ENCODE measurements at regions not wholly inside any gene's neighbourhood (a gene's known extent, or its start where the extent isn't known, plus 50 kb on each side); places are given as distances from the start of the nearest gene placed in this dataset.
"Not testable (repeated sequence)": the region's sequence is repeated elsewhere in the genome, so short reads cannot be mapped to it uniquely, and the experiment has no call there.

GRCh38 chr9:79049371-79049770, 522.4 kb upstream of the TLE4 start:
- DNase-seq (ENCODE audit: low spot score in 2 of 2) = no peak
- Mint-ChIP-seq H3K4me3 (no peak overlapping the region), H3K36me3 (ENCODE audit: insufficient read depth) (peaks cover 2% of the 10 kb centered on the region), H3K9me3 (peaks cover 6% of the 10 kb centered on the region), H3K27ac (ENCODE audit: low read depth) (no peak overlapping the region), H3K4me1 (no peaks in the 10 kb centered on the region), H3K27me3 (no peaks in the 10 kb centered on the region)
- ATAC-seq (replicated peaks; ENCODE audit: extremely low read depth, poor library complexity, severe bottlenecking) = no peak

GRCh38 chr9:79053598-79053997, 518.2 kb upstream of the TLE4 start:
- H3K27me3 Mint-ChIP-seq = no peaks in the 10 kb centered on the region
- DNase-seq (ENCODE audit: low spot score in 2 of 2) (no peak), ATAC-seq (replicated peaks; ENCODE audit: extremely low read depth, poor library complexity, severe bottlenecking) (no peak)
- peaks cover 2% of the 10 kb centered on the region for H3K36me3 Mint-ChIP-seq (ENCODE audit: insufficient read depth)
- no peak overlapping the region for H3K4me3 Mint-ChIP-seq
- H3K9me3 Mint-ChIP-seq = peaks cover 6% of the 10 kb centered on the region
- no peak overlapping the region for H3K27ac Mint-ChIP-seq (ENCODE audit: low read depth)
- H3K4me1 Mint-ChIP-seq = no peaks in the 10 kb centered on the region

DNA sequence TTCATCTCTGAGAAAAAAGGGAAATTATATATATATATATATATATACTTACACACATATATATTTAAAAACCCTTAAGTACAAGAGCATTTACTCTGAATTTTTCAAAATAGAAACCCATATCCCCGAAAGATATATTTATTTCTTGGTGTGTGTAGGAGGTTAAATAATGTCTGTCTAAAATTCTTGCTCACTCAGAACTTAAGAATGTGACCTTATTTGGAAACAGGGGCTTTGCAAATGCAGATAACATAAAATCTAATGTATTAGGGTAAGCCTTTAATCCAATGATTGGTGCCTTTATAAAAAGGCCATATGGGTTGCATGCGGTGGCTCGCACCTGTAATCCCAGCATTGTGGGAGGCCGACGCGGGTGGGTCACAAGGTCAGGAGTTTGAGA, 517.3 kb upstream of the TLE4 start:
- no peaks in the 10 kb centered on the region for H3K27me3 Mint-ChIP-seq
- H3K4me3 Mint-ChIP-seq = no peak overlapping the region
- no peak overlapping the region for H3K27ac Mint-ChIP-seq (ENCODE audit: low read depth)
- DNase-seq (ENCODE audit: low spot score in 2 of 2) (no peak), ATAC-seq (replicated peaks; ENCODE audit: extremely low read depth, poor library complexity, severe bottlenecking) (no peak)
- peaks cover 6% of the 10 kb centered on the region for H3K9me3 Mint-ChIP-seq
- peaks cover 2% of the 10 kb centered on the region for H3K36me3 Mint-ChIP-seq (ENCODE audit: insufficient read depth)
- H3K4me1 Mint-ChIP-seq = no peaks in the 10 kb centered on the region

DNA sequence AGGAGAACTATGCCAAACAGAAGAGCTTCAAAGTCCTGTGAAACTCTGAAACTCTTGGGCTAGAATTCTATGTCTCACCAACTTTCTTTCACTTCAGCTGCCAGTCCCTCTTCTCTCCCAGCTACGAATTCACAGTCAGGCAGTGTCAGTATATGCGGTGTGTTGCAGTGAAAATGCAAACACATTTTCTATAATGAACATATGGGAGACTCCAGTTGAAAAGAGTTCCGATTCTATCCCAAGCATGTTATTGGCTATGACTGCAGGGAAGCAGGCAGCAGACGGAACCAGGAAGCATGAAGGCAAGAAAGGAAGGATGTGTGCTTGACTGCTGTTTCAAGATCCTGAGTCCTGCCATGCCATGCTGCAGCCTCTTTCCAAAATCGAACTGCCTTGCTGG, 515.7 kb upstream of the TLE4 start:
- H3K36me3 Mint-ChIP-seq (ENCODE audit: insufficient read depth) = peaks cover 2% of the 10 kb centered on the region
- H3K27me3 Mint-ChIP-seq = no peaks in the 10 kb centered on the region
- no peaks in the 10 kb centered on the region for H3K4me1 Mint-ChIP-seq
- no peak overlapping the region for H3K4me3 Mint-ChIP-seq
- ATAC-seq (replicated peaks; ENCODE audit: extremely low read depth, poor library complexity, severe bottlenecking) = no peak
- no peak overlapping the region for H3K27ac Mint-ChIP-seq (ENCODE audit: low read depth)
- DNase-seq (ENCODE audit: low spot score in 2 of 2) = no peak
- H3K9me3 Mint-ChIP-seq = peaks cover 15% of the 10 kb centered on the region

DNA sequence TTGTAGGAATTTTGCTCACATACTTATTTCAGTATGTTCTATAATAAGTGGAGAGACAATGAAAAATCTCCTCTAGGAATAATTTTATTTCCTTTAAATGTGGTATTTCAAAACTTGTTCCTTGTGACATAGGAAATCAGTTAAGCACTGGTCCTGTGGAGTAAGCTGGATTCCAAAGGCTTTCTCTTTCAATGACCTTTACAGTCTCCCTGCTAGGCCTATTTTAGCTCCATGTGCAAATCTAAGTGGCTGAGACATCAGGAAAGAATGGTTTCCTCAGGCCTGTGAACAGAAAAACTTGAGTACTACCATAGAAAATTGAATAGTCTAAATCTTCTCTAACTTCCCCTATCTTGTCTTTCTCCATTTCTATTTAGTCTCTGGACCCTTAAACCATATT, 514.2 kb upstream of the TLE4 start:
- H3K27me3 Mint-ChIP-seq = no peaks in the 10 kb centered on the region
- H3K36me3 Mint-ChIP-seq (ENCODE audit: insufficient read depth) = no peaks in the 10 kb centered on the region
- no peak for ATAC-seq (replicated peaks; ENCODE audit: extremely low read depth, poor library complexity, severe bottlenecking)
- no peak overlapping the region for H3K27ac Mint-ChIP-seq (ENCODE audit: low read depth)
- peaks cover 20% of the 10 kb centered on the region for H3K9me3 Mint-ChIP-seq
- no peak for DNase-seq (ENCODE audit: low spot score in 2 of 2)
- no peak overlapping the region for H3K4me3 Mint-ChIP-seq
- H3K4me1 Mint-ChIP-seq = no peaks in the 10 kb centered on the region

DNA sequence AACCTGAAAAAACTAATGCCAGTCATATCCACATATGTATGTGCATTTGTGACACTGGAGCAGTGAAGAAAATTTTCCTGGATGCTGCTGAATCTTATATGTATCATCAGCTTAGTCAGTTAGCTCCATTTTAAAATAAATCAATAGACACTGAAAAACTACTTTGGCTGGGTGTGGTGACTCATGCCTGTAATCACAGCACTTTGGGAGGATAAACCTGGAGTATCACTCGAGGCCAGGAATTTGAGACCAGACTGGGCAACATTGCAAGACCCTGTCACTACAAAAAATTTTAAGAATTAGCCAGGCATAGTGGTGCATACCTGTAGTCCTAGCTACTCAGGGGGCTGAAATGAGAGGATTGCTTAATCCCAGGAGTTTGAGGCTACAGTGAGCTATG, 511.0 kb upstream of the TLE4 start:
- Mint-ChIP-seq H3K27ac (ENCODE audit: low read depth) (no peak overlapping the region), H3K4me1 (no peaks in the 10 kb centered on the region), H3K4me3 (no peak overlapping the region), H3K27me3 (no peaks in the 10 kb centered on the region), H3K36me3 (ENCODE audit: insufficient read depth) (no peaks in the 10 kb centered on the region), H3K9me3 (peaks cover 25% of the 10 kb centered on the region)
- ATAC-seq (replicated peaks; ENCODE audit: extremely low read depth, poor library complexity, severe bottlenecking) (no peak), DNase-seq (ENCODE audit: low spot score in 2 of 2) (no peak)

GRCh38 chr9:79061752-79062616, 509.8 kb upstream of the TLE4 start:
- no peak for ATAC-seq (replicated peaks; ENCODE audit: extremely low read depth, poor library complexity, severe bottlenecking)
- Mint-ChIP-seq H3K9me3 (peaks cover 25% of the 10 kb centered on the region), H3K36me3 (ENCODE audit: insufficient read depth) (no peaks in the 10 kb centered on the region), H3K4me3 (no peak overlapping the region), H3K4me1 (no peaks in the 10 kb centered on the region), H3K27me3 (no peaks in the 10 kb centered on the region), H3K27ac (ENCODE audit: low read depth) (no peak overlapping the region)
- no peak for DNase-seq (ENCODE audit: low spot score in 2 of 2)

DNA sequence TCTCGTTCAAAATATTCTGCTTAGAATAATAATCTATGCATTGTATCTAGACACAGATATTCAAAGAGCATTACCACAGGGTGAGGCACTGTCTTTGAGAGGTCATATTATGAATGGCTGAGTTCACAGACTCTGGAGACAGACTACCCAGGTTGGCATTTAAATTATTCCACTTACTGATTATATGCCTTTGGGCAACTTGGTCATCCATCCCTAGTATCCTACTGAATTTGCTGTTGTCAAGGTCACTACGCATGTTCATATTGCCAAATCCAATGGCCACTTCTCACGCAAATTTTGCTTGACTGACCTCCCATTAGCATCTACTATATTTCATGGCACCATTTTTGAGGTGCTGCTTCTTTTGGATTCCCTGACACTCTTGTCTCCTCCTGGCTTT, 498.6 kb upstream of the TLE4 start:
- H3K27ac Mint-ChIP-seq (ENCODE audit: low read depth) = no peak overlapping the region
- H3K9me3 Mint-ChIP-seq = peaks cover 16% of the 10 kb centered on the region
- H3K36me3 Mint-ChIP-seq (ENCODE audit: insufficient read depth) = no peaks in the 10 kb centered on the region
- no peak for DNase-seq (ENCODE audit: low spot score in 2 of 2)
- no peak overlapping the region for H3K4me3 Mint-ChIP-seq
- no peaks in the 10 kb centered on the region for H3K27me3 Mint-ChIP-seq
- H3K4me1 Mint-ChIP-seq = no peaks in the 10 kb centered on the region
- ATAC-seq (replicated peaks; ENCODE audit: extremely low read depth, poor library complexity, severe bottlenecking) = no peak

DNA sequence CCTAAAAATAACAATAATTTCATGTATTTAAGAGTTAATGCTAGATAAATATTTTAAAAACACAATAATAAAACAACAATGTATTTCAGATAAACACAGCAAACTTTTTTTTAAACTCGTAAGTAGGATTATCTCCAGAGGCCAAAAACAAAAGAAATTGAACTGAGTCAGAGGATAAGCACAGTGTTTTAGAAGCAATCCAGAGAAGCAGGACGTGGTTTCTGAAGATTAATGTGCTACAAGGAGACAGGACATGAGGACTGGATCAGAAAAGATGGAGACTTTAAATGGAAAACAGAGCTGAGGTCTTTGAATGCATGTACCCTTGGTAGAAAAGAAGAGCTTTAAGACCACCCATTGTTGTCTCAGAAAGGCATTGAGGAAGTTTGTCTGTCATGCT, 491.2 kb upstream of the TLE4 start:
- DNase-seq (ENCODE audit: low spot score in 2 of 2) = no peak
- Mint-ChIP-seq H3K4me1 (no peaks in the 10 kb centered on the region), H3K27me3 (no peaks in the 10 kb centered on the region), H3K36me3 (ENCODE audit: insufficient read depth) (no peaks in the 10 kb centered on the region), H3K27ac (ENCODE audit: low read depth) (no peak overlapping the region), H3K4me3 (no peak overlapping the region), H3K9me3 (peaks cover 7% of the 10 kb centered on the region)
- no peak for ATAC-seq (replicated peaks; ENCODE audit: extremely low read depth, poor library complexity, severe bottlenecking)

- Mint-ChIP-seq H3K9me3 (peaks cover 2% of the 10 kb centered on the region), H3K36me3 (ENCODE audit: insufficient read depth) (no peaks in the 10 kb centered on the region), H3K27ac (ENCODE audit: low read depth) (no peak overlapping the region), H3K4me3 (no peak overlapping the region), H3K27me3 (no peaks in the 10 kb centered on the region), H3K4me1 (no peaks in the 10 kb centered on the region)
- DNase-seq (ENCODE audit: low spot score in 2 of 2) (no peak), ATAC-seq (replicated peaks; ENCODE audit: extremely low read depth, poor library complexity, severe bottlenecking) (no peak)
Measured at GRCh38 chr9:79083621-79084020, 488.1 kb upstream of the TLE4 start.

- H3K27ac Mint-ChIP-seq (ENCODE audit: low read depth) = no peak overlapping the region
- no peak for ATAC-seq (replicated peaks; ENCODE audit: extremely low read depth, poor library complexity, severe bottlenecking)
- no peaks in the 10 kb centered on the region for H3K27me3 Mint-ChIP-seq
- H3K36me3 Mint-ChIP-seq (ENCODE audit: insufficient read depth) = no peaks in the 10 kb centered on the region
- no peak overlapping the region for H3K4me3 Mint-ChIP-seq
- no peaks in the 10 kb centered on the region for H3K4me1 Mint-ChIP-seq
- DNase-seq (ENCODE audit: low spot score in 2 of 2) = no peak
- peaks cover 9% of the 10 kb centered on the region for H3K9me3 Mint-ChIP-seq
Measured at GRCh38 chr9:79087133-79087532, 484.6 kb upstream of the TLE4 start.

DNA sequence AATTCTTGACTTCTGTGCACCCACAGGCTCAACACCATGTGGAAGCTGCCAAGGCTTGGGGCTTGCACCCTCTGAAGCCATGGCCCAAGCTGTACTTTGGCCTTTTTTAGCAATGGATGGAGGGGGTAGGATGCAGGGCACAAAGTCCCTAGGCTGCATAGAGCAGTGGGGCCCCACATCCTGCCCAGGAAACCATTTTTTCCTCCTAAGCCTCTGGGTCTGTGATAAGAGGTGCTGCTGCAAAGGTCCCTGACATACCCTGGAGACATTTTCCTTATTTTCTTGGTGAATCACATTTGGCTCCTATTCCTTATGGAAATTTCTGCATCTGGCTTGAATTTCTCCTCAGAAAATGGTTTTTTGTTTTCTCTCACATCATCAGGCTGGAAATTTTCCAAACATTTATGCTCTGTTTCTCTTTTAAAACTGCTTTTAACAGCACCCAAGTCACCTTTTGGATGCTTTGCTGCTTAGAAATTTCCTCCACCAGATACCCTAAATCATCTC, 482.7 kb upstream of the TLE4 start:
- no peaks in the 10 kb centered on the region for H3K4me1 Mint-ChIP-seq
- ATAC-seq (replicated peaks; ENCODE audit: extremely low read depth, poor library complexity, severe bottlenecking) (no peak), DNase-seq (ENCODE audit: low spot score in 2 of 2) (no peak)
- no peaks in the 10 kb centered on the region for H3K36me3 Mint-ChIP-seq (ENCODE audit: insufficient read depth)
- H3K4me3 Mint-ChIP-seq = no peak overlapping the region
- no peaks in the 10 kb centered on the region for H3K27me3 Mint-ChIP-seq
- H3K27ac Mint-ChIP-seq (ENCODE audit: low read depth) = no peak overlapping the region
- H3K9me3 Mint-ChIP-seq = peaks cover 9% of the 10 kb centered on the region

- not testable (repeated sequence) for H3K36me3 Mint-ChIP-seq (ENCODE audit: insufficient read depth); H3K4me3 Mint-ChIP-seq; H3K4me1 Mint-ChIP-seq; H3K27me3 Mint-ChIP-seq; H3K27ac Mint-ChIP-seq (ENCODE audit: low read depth); DNase-seq (ENCODE audit: low spot score in 2 of 2); H3K9me3 Mint-ChIP-seq; ATAC-seq (replicated peaks; ENCODE audit: extremely low read depth, poor library complexity, severe bottlenecking)
Measured at GRCh38 chr9:79089851-79090250, 481.9 kb upstream of the TLE4 start.
